H1 (cell line): ENCODE measurements at regions not wholly inside any gene's neighbourhood (a gene's known extent, or its start where the extent isn't known, plus 50 kb on each side); places are given as distances from the start of the nearest gene placed in this dataset.

Experiments
- CTCF ChIA-PET: fragments of 300-600 bp; sonication (Branson Sonifier 250); formaldehyde crosslinking; loops from one replicate; lab custom pipeline; 2021; ENCODE audit not compliant: partially characterized antibody; lab: Charles Lee
- POLR2A ChIA-PET: fragments of 300-600 bp; sonication (Branson Sonifier 250); formaldehyde crosslinking; loops from one replicate; lab custom pipeline; 2021; ENCODE audit warnings: inconsistent platforms; ENCODE audit not compliant: partially characterized antibody; lab: Charles Lee
- DNase-seq, 2 experiments: peaks; one replicate each; pipeline versions ENCODE4 v3.0.0 to v3.0.0-alpha.2; 2010 to 2022; ENCODE audit warnings: low spot score in 2 of 2, low read depth in 1 of 2, mixed read lengths in 1 of 2
- FAIRE-seq: peaks from 2 replicates; lab custom pipeline; 2011; peaks lifted over from hg19 to GRCh38; lab: Jason Lieb, UNC
- H2AFZ ChIP-seq: 2 replicates; pipeline ENCODE4 v1.8.1; 2012; ENCODE audit warnings: low read length, inconsistent platforms
- H2AK5ac ChIP-seq: 2 replicates; pipeline ENCODE4 v1.6.1; 2013; ENCODE audit warnings: low read depth, low read length
- H2BK120ac ChIP-seq: replicated peaks from 2 replicates; pipeline ENCODE3; 2013; ENCODE audit warnings: low read depth, low read length, inconsistent platforms
- H2BK12ac ChIP-seq: 2 replicates; pipeline ENCODE4 v1.6.1; 2013; ENCODE audit warnings: low read depth, low read length
- H2BK15ac ChIP-seq: 2 replicates; pipeline ENCODE4 v1.6.1; 2013; ENCODE audit warnings: low read length
- H2BK20ac ChIP-seq: 2 replicates; pipeline ENCODE4 v1.6.1; 2013; ENCODE audit warnings: low read length
- H2BK5ac ChIP-seq: 2 replicates; pipeline ENCODE4 v1.6.1; 2013; ENCODE audit warnings: low read depth, low read length
- H3K14ac ChIP-seq: 2 replicates; pipeline ENCODE4 v1.6.1; 2013; ENCODE audit warnings: inconsistent platforms; ENCODE audit not compliant: insufficient read length
- H3K18ac ChIP-seq: 2 replicates; pipeline ENCODE4 v1.6.1; 2013; ENCODE audit warnings: low read length; ENCODE audit errors: extremely low read depth
- H3K23ac ChIP-seq: 2 replicates; pipeline ENCODE4 v1.6.1; 2013; ENCODE audit warnings: inconsistent platforms; ENCODE audit not compliant: insufficient read length
- H3K23me2 ChIP-seq: 2 replicates; pipeline ENCODE4 v1.6.1; 2013; ENCODE audit warnings: low read depth, low read length
- H3K27ac ChIP-seq: 2 replicates; pipeline ENCODE4 v1.6.1; 2011; ENCODE audit warnings: low read depth, low read length, inconsistent platforms
- H3K27me3 ChIP-seq, 4 experiments: replicated peaks in 1 of 4; 1 replicate in 1 of 4; 2 replicates in 3 of 4; pipeline versions ENCODE4 v1.6.1 to v1.8.1; 2011 to 2013; ENCODE audit warnings: low read length in 3 of 4, mild to moderate bottlenecking in 3 of 4, inconsistent platforms in 2 of 4, mixed read lengths in 2 of 4, moderate library complexity in 1 of 4; ENCODE audit not compliant: control insufficient read depth in 3 of 4, insufficient read depth in 3 of 4; ENCODE audit errors: extremely low read depth in 1 of 4
- H3K36me3 ChIP-seq, 4 experiments: 2 replicates each; pipeline versions ENCODE4 v1.6.1 to v1.8.1; 2011 to 2013; ENCODE audit warnings: mild to moderate bottlenecking in 4 of 4, low read length in 3 of 4, moderate library complexity in 2 of 4, control low read depth in 1 of 4, inconsistent platforms in 1 of 4; ENCODE audit not compliant: insufficient read depth in 4 of 4, control insufficient read depth in 2 of 4
- H3K4ac ChIP-seq: replicated peaks from 2 replicates; pipeline ENCODE3; 2013; ENCODE audit warnings: low read length, low read depth, mixed read lengths, inconsistent platforms; ENCODE audit not compliant: insufficient read length
- H3K4me1 ChIP-seq, 4 experiments: replicated peaks in 1 of 4; 1 replicate in 1 of 4; 2 replicates in 3 of 4; pipeline versions ENCODE4 v1.6.1 to v1.8.1; 2011 to 2013; ENCODE audit warnings: low read length in 3 of 4, inconsistent platforms in 2 of 4, mixed read lengths in 1 of 4; ENCODE audit not compliant: insufficient read depth in 4 of 4, control insufficient read depth in 3 of 4
- H3K4me2 ChIP-seq, 2 experiments: 2 replicates each; pipeline versions ENCODE4 v1.6.1 to v1.8.1; 2011 to 2013; ENCODE audit warnings: low read depth in 2 of 2, low read length in 2 of 2, control low read depth in 1 of 2, inconsistent platforms in 1 of 2, mild to moderate bottlenecking in 1 of 2; ENCODE audit not compliant: insufficient read depth in 1 of 2
- H3K4me3 ChIP-seq, 4 experiments: fragments of 200-600, 300-600 bp in 1 of 4; sonication (generic), shearing (Covaris generic), sonication (Bioruptor Twin) in 1 of 4; 2 replicates each; pipeline versions ENCODE4 v1.5.1 to v1.8.1; 2011 to 2016; ENCODE audit warnings: low read length in 4 of 4, low read depth in 3 of 4, control low read depth in 2 of 4, inconsistent platforms in 2 of 4, mild to moderate bottlenecking in 2 of 4, mixed read lengths in 1 of 4, moderate library complexity in 1 of 4; ENCODE audit not compliant: insufficient read depth in 2 of 4; ENCODE audit errors: extremely low read depth in 1 of 4
- H3K56ac ChIP-seq: replicated peaks from 2 replicates; pipeline ENCODE3; 2013; ENCODE audit warnings: low read depth, mild to moderate bottlenecking, mixed read lengths, low read length, inconsistent platforms; ENCODE audit not compliant: insufficient read length
- H3K79me1 ChIP-seq: 2 replicates; pipeline ENCODE4 v1.6.1; 2013; ENCODE audit warnings: low read depth, low read length, control low read depth
- H3K79me2 ChIP-seq, 2 experiments: 2 replicates each; pipeline versions ENCODE4 v1.6.1 to v1.8.1; 2012 to 2013; ENCODE audit warnings: low read length in 2 of 2, mild to moderate bottlenecking in 2 of 2, inconsistent platforms in 1 of 2; ENCODE audit not compliant: insufficient read depth in 2 of 2, control insufficient read depth in 1 of 2
- H3K9ac ChIP-seq, 4 experiments: replicated peaks in 1 of 4; 1 replicate in 1 of 4; 2 replicates in 3 of 4; pipeline versions ENCODE4 v1.6.1 to v1.8.1; 2011 to 2013; ENCODE audit warnings: low read depth in 3 of 4, low read length in 3 of 4, control low read depth in 2 of 4, mild to moderate bottlenecking in 2 of 4, moderate library complexity in 2 of 4, inconsistent platforms in 1 of 4; ENCODE audit errors: extremely low read depth in 1 of 4
- H3K9me3 ChIP-seq, 2 experiments: 2 replicates each; pipeline versions ENCODE4 v1.6.1 to v1.8.1; 2012 to 2013; ENCODE audit warnings: mild to moderate bottlenecking in 2 of 2, moderate library complexity in 2 of 2, control low read depth in 1 of 2, inconsistent platforms in 1 of 2, low read depth in 1 of 2, low read length in 1 of 2, mixed read lengths in 1 of 2; ENCODE audit not compliant: insufficient read depth in 2 of 2
- H4K20me1 ChIP-seq, 2 experiments: replicated peaks in 1 of 2; 2 replicates each; pipeline versions ENCODE3 to v1.8.1; 2011 to 2013; ENCODE audit warnings: inconsistent platforms in 2 of 2, low read length in 2 of 2, mild to moderate bottlenecking in 1 of 2; ENCODE audit not compliant: insufficient read depth in 2 of 2, control insufficient read depth in 1 of 2
- H4K5ac ChIP-seq: 2 replicates; pipeline ENCODE4 v1.6.1; 2013; ENCODE audit warnings: low read length, low read depth, mixed read lengths, inconsistent platforms; ENCODE audit not compliant: insufficient read length
- H4K8ac ChIP-seq: 2 replicates; pipeline ENCODE4 v1.8.0; 2013; ENCODE audit warnings: mild to moderate bottlenecking, moderate library complexity, low read length, inconsistent platforms; ENCODE audit not compliant: insufficient read depth; ENCODE audit errors: extremely low read depth
- H4K91ac ChIP-seq: replicated peaks from 2 replicates; pipeline ENCODE3; 2013; ENCODE audit warnings: low read length, mixed read lengths, inconsistent platforms; ENCODE audit not compliant: insufficient read length
- CHD7 ChIP-seq: fragments of 300-600 bp; sonication (generic); IDR thresholded peaks from 2 replicates; pipeline ENCODE4 v1.7.1; 2012; ENCODE audit warnings: low read length, moderate library complexity, mild to moderate bottlenecking, inconsistent platforms; ENCODE audit not compliant: insufficient replicate concordance
- WGBS, 2 experiments: shearing (Covaris generic) in 1 of 2; methylation state at CpG; one replicate each; pipeline versions ENCODE4 v1.1.6 to v1.1.7; 2013 to 2015; ENCODE audit warnings: low lambda C conversion rate in 2 of 2, mixed read lengths in 2 of 2, inconsistent platforms in 1 of 2, low coverage in 1 of 2, missing lambda C conversion rate in 1 of 2; ENCODE audit not compliant: insufficient replicate concordance in 2 of 2, insufficient coverage in 1 of 2, insufficient read length in 1 of 2; ENCODE audit errors: extremely low coverage in 1 of 2, missing lambda C conversion rate in 1 of 2; 5-methylcytosine and 5-hydroxymethylcytosine counted together

DNA sequence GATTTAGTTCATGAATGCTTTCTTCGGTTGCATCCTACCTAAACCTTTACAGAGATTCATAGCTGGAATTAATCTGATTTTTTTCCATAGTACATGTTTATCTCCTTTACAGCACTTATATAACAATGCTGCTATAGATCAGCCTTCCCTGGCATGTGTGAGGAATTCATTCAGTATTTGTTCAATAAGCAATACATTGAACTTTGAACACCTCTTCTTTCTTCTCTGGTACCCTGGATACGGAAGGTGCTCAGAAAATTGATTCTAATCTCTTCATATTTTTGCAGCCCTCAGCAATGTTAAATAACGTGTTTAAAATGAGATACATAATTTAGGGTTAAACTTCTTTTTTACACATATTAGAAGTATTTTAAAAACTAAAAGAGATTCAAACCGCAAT, 467.4 kb downstream of the TRIML1 start:
- Histone ChIP-seq H3K18ac (no peak overlapping the region), H2BK15ac (no peak overlapping the region)
- FAIRE-seq, result no peak
- no peak for TF ChIP-seq CHD7

More for the DNA sequence above, 467.4 kb downstream of the TRIML1 start:
- Histone ChIP-seq H3K9me3 (no peaks in the 10 kb centered on the region), H3K4me2 (no peak overlapping the region), H3K4ac (no peak overlapping the region), H2AK5ac (no peak overlapping the region), H2BK120ac (no peak overlapping the region), H3K4me3 (no peak overlapping the region), H3K14ac (no peak overlapping the region), H3K23ac (no peak overlapping the region), H2BK20ac (no peak overlapping the region), H4K20me1 (no peaks in the 10 kb centered on the region), H3K36me3 (no peaks in the 10 kb centered on the region), H4K91ac (no peak overlapping the region), H2BK12ac (no peak overlapping the region), H3K27me3 (no peaks in the 10 kb centered on the region), H4K8ac (no peak overlapping the region), H4K5ac (no peak overlapping the region), H3K56ac (no peak overlapping the region), H3K23me2 (no peaks in the 10 kb centered on the region), H2AFZ (no peak overlapping the region), H3K4me1 (0 out of 7 replicates have a peak, but pooled peaks cover 0 to 2% (median 0%) of the 10 kb centered on the region in 4 experiments), H3K79me2 (no peaks in the 10 kb centered on the region), H3K79me1 (no peaks in the 10 kb centered on the region), H3K9ac (no peak overlapping the region), H2BK5ac (no peak overlapping the region), H3K27ac (no peak overlapping the region)
- DNase-seq, result no peak
- ChIA-PET CTCF (no interaction called here), POLR2A (no interaction called here)
- 92% methylated on average over 4 of the region's 4 CpGs; no CpG with 5 or more reads in 1 of the 2 experiments for WGBS, 2 experiments
